Dendritic cell treated with granulocyte-macrophage colony-stimulating factor and Interleukin-4, amounts not matched to agents 40 ng/mL and 50 ng/mL, for 4 days (primary cell): ENCODE measurements at regions not wholly inside any gene's neighbourhood (a gene's known extent, or its start where the extent isn't known, plus 50 kb on each side); places are given as distances from the start of the nearest gene placed in this dataset.
"Not testable (repeated sequence)": the region's sequence is repeated elsewhere in the genome, so short reads cannot be mapped to it uniquely, and the experiment has no call there.

Experiments used
- H3K27ac Mint-ChIP-seq: one replicate; pipeline ENCODE4 v1.8.0; 2022; ENCODE audit warnings: mild to moderate bottlenecking, mixed read lengths
- H3K27me3 Mint-ChIP-seq: one replicate; pipeline ENCODE4 v1.8.0; 2022; ENCODE audit warnings: mild to moderate bottlenecking, mixed read lengths
- H3K36me3 Mint-ChIP-seq: one replicate; pipeline ENCODE4 v1.8.0; 2022; ENCODE audit warnings: low read depth, mixed read lengths
- H3K4me1 Mint-ChIP-seq: one replicate; pipeline ENCODE4 v1.8.0; 2022; ENCODE audit warnings: low read depth, mixed read lengths
- H3K4me3 Mint-ChIP-seq: one replicate; pipeline ENCODE4 v1.8.0; 2022; ENCODE audit warnings: mild to moderate bottlenecking, moderate library complexity, mixed read lengths
- H3K9me3 Mint-ChIP-seq: one replicate; pipeline ENCODE4 v1.8.0; 2022; ENCODE audit warnings: mixed read lengths
- intact Hi-C: fragments of 100-400 bp; cut with micrococcal nuclease; formaldehyde crosslinking; loops from one replicate; pipeline ENCODE4 v1.15.0; 2022

GRCh38 chr9:38326122-38326521 is 66.4 kb upstream of the ALDH1B1 start:
- Mint-ChIP-seq H3K27ac (no peak overlapping the region), H3K36me3 (no peaks in the 10 kb centered on the region), H3K4me3 (no peak overlapping the region), H3K9me3 (no peaks in the 10 kb centered on the region), H3K4me1 (no peaks in the 10 kb centered on the region), H3K27me3 (peaks cover 5% of the 10 kb centered on the region)
- intact Hi-C loops, result no loop called here

- H3K27ac Mint-ChIP-seq, H3K36me3 Mint-ChIP-seq, intact Hi-C loops: not testable (repeated sequence)
Measured at GRCh38 chr9:38324213-38324612, 68.3 kb upstream of the ALDH1B1 start.

GRCh38 chr9:38322937-38323336 is 69.6 kb upstream of the ALDH1B1 start:
- intact Hi-C loops, result no loop called here
- Mint-ChIP-seq H3K36me3 (no peaks in the 10 kb centered on the region), H3K4me1 (no peaks in the 10 kb centered on the region), H3K27ac (no peak overlapping the region), H3K9me3 (no peaks in the 10 kb centered on the region), H3K4me3 (no peak overlapping the region), H3K27me3 (peaks cover 6% of the 10 kb centered on the region)

More at GRCh38 chr9:38324213-38324612, 68.3 kb upstream of the ALDH1B1 start:
- H3K27me3 Mint-ChIP-seq, H3K9me3 Mint-ChIP-seq, H3K4me3 Mint-ChIP-seq, H3K4me1 Mint-ChIP-seq: not testable (repeated sequence)

- Mint-ChIP-seq H3K9me3 (no peaks in the 10 kb centered on the region), H3K27ac (no peak overlapping the region), H3K4me3 (no peak overlapping the region), H3K27me3 (peaks cover 6% of the 10 kb centered on the region), H3K4me1 (no peaks in the 10 kb centered on the region), H3K36me3 (no peaks in the 10 kb centered on the region)
- intact Hi-C loops, result no loop called here
Measured at GRCh38 chr9:38319496-38320173, 72.9 kb upstream of the ALDH1B1 start.

- intact Hi-C loops, result no loop called here
- Mint-ChIP-seq H3K36me3 (no peaks in the 10 kb centered on the region), H3K27ac (no peak overlapping the region), H3K4me3 (no peak overlapping the region), H3K4me1 (no peaks in the 10 kb centered on the region), H3K9me3 (no peaks in the 10 kb centered on the region), H3K27me3 (peaks cover 6% of the 10 kb centered on the region)
Measured at GRCh38 chr9:38318759-38319495, 73.6 kb upstream of the ALDH1B1 start.

- Mint-ChIP-seq H3K9me3 (no peaks in the 10 kb centered on the region), H3K4me3 (no peak overlapping the region), H3K27ac (no peak overlapping the region), H3K27me3 (peaks cover 3% of the 10 kb centered on the region), H3K4me1 (no peaks in the 10 kb centered on the region), H3K36me3 (no peaks in the 10 kb centered on the region)
- intact Hi-C loops, result no loop called here
Measured at GRCh38 chr9:38316166-38316780, 76.2 kb upstream of the ALDH1B1 start.

- Mint-ChIP-seq H3K36me3 (no peaks in the 10 kb centered on the region), H3K9me3 (no peaks in the 10 kb centered on the region), H3K27me3 (peaks cover 1% of the 10 kb centered on the region), H3K4me1 (no peaks in the 10 kb centered on the region), H3K4me3 (no peak overlapping the region), H3K27ac (no peak overlapping the region)
- intact Hi-C loops, result no loop called here
Measured at GRCh38 chr9:38315085-38315595, 77.4 kb upstream of the ALDH1B1 start.

GRCh38 chr9:38313421-38313820 is 79.1 kb upstream of the ALDH1B1 start:
- no peaks in the 10 kb centered on the region for H3K27me3 Mint-ChIP-seq
- H3K9me3 Mint-ChIP-seq, result no peaks in the 10 kb centered on the region
- H3K27ac Mint-ChIP-seq, result no peak overlapping the region
- H3K4me3 Mint-ChIP-seq, result no peak overlapping the region
- no peaks in the 10 kb centered on the region for H3K36me3 Mint-ChIP-seq
- intact Hi-C loops, result no loop called here
- H3K4me1 Mint-ChIP-seq, result no peaks in the 10 kb centered on the region

GRCh38 chr9:38312406-38312805 is 80.1 kb upstream of the ALDH1B1 start:
- Mint-ChIP-seq H3K9me3 (no peaks in the 10 kb centered on the region), H3K27me3 (no peaks in the 10 kb centered on the region), H3K36me3 (no peaks in the 10 kb centered on the region), H3K27ac (no peak overlapping the region), H3K4me1 (no peaks in the 10 kb centered on the region), H3K4me3 (no peak overlapping the region)
- intact Hi-C loops, result no loop called here

GRCh38 chr9:38311382-38312270 is 80.9 kb upstream of the ALDH1B1 start:
- Mint-ChIP-seq H3K9me3 (no peaks in the 10 kb centered on the region), H3K27me3 (no peaks in the 10 kb centered on the region), H3K27ac (no peak overlapping the region), H3K36me3 (no peaks in the 10 kb centered on the region), H3K4me1 (no peaks in the 10 kb centered on the region), H3K4me3 (no peak overlapping the region)
- intact Hi-C loops, result no loop called here

- H3K9me3 Mint-ChIP-seq, result no peaks in the 10 kb centered on the region
- H3K36me3 Mint-ChIP-seq, result no peaks in the 10 kb centered on the region
- H3K27me3 Mint-ChIP-seq, result no peaks in the 10 kb centered on the region
- intact Hi-C loops, result no loop called here
- no peak overlapping the region for H3K27ac Mint-ChIP-seq
- H3K4me1 Mint-ChIP-seq, result no peaks in the 10 kb centered on the region
- no peak overlapping the region for H3K4me3 Mint-ChIP-seq
Measured at GRCh38 chr9:38309324-38310195, 82.9 kb upstream of the ALDH1B1 start.

- Mint-ChIP-seq H3K4me3 (no peak overlapping the region), H3K27ac (no peak overlapping the region), H3K27me3 (no peaks in the 10 kb centered on the region), H3K9me3 (no peaks in the 10 kb centered on the region), H3K36me3 (no peaks in the 10 kb centered on the region), H3K4me1 (no peaks in the 10 kb centered on the region)
- intact Hi-C loops, result no loop called here
Measured at GRCh38 chr9:38308136-38308535, 84.4 kb upstream of the ALDH1B1 start.

GRCh38 chr9:38306899-38307298 is 85.6 kb upstream of the ALDH1B1 start:
- H3K4me3 Mint-ChIP-seq, result no peak overlapping the region
- H3K9me3 Mint-ChIP-seq, result no peaks in the 10 kb centered on the region
- no peaks in the 10 kb centered on the region for H3K36me3 Mint-ChIP-seq
- H3K4me1 Mint-ChIP-seq, result no peaks in the 10 kb centered on the region
- intact Hi-C loops, result no loop called here
- H3K27ac Mint-ChIP-seq, result no peak overlapping the region
- no peaks in the 10 kb centered on the region for H3K27me3 Mint-ChIP-seq
